GM19043 (cell line): ENCODE measurements at regions not wholly inside any gene's neighbourhood (a gene's known extent, or its start where the extent isn't known, plus 50 kb on each side); places are given as distances from the start of the nearest gene placed in this dataset.

Experiments
- ATAC-seq: cut with Tn5 transposase; IDR thresholded peaks from one replicate; pipeline ENCODE4 v1.9.1; 2021; ENCODE audit warnings: low read depth; ENCODE audit not compliant: unreplicated experiment

DNA sequence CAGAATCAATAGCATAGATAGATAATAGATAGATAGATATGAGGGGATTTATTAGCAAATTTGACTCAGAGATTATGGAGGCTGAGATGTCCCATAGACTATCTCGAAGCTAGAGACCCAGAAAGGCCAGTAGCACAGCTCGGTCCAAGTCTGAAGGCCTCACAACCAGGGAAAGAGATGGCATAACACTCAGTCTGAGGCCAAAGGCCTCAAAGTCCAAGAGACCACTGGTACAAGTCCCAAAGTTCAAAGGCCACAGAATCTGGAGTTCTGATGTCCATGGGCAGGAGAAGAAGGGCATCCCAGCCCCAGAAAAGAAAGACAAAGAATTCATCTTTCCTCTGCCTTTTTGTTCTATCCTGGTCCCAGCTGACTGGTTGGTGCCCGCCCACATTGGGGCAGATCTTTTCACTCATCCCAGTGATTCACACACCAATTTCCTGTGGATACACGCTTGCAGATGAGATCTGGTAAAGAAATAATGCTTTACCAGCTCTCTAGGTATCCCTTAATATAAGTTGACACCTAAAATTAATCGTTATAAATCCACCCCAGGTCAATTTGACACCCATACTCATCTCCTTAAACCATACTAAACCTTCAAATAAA is 127.8 kb upstream of the FBN2 start:
- ATAC-seq: no peak

- ATAC-seq: no peak
Measured at GRCh38 chr5:128667152-128667551, 129.1 kb upstream of the FBN2 start.

- no peak for ATAC-seq
Measured at GRCh38 chr5:128667751-128668150, 129.7 kb upstream of the FBN2 start.

DNA sequence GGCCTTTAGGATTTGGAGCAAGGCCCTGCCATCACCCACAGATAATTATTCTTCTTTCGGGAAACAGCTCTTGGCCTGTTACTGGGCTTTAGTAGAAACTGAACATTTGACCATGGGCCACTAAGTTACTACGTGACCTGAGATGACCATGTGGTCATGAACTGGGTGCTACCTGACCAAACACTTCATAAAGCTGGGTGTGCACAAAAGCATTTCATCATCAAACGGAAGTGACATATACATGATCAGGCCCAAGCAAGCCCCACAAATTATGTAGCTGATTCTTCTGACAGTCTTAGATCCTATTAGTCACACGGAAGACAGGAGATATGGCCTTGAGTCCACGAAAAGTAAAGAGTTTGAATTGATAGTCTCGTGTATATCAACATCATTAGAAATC is 130.9 kb upstream of the FBN2 start:
- no peak for ATAC-seq

GRCh38 chr5:128669803-128670202 is 131.8 kb upstream of the FBN2 start:
- ATAC-seq: peak; percentile 48

DNA sequence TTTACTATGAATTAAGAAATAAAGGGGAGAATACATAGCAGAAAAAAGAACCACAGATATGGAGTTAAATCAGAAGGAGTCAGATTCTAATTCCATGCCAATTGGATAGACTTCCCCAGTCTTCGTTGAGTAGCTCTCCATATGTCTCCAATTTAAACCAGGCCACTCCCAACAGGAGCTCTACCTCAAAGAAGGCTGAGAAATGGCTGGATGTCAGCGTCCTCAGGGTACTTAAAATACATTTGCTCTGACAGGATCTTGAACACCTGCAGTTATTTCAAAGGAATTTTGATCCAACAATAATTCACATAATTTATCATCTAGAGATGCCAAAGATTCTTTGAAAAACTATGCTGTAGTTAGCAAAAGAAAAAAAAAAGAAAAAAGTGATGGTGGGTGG is 133.9 kb upstream of the FBN2 start:
- no peak for ATAC-seq

DNA sequence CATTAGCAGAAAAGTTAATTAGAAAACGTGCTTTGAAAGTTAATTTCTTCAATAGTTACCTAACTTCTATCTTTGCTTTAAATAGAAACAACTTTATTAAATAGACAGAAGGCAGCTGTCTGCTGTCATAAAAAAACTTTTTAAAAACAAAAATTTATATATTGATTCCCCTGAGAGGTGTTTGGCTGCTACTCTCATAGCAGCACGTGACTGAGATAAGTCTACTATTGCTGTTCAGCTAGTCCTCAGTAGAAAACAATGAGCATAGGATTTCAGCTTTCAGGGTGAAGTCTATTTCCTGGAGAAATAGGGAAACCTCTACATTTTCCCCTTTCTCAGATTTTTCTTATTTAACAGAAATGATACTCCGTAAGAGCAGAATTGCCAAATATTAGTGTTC is 135.0 kb upstream of the FBN2 start:
- no peak for ATAC-seq

GRCh38 chr5:128673411-128673957 is 135.4 kb upstream of the FBN2 start:
- no peak for ATAC-seq

- ATAC-seq: no peak
Measured at GRCh38 chr5:128673970-128674369, 135.9 kb upstream of the FBN2 start.

DNA sequence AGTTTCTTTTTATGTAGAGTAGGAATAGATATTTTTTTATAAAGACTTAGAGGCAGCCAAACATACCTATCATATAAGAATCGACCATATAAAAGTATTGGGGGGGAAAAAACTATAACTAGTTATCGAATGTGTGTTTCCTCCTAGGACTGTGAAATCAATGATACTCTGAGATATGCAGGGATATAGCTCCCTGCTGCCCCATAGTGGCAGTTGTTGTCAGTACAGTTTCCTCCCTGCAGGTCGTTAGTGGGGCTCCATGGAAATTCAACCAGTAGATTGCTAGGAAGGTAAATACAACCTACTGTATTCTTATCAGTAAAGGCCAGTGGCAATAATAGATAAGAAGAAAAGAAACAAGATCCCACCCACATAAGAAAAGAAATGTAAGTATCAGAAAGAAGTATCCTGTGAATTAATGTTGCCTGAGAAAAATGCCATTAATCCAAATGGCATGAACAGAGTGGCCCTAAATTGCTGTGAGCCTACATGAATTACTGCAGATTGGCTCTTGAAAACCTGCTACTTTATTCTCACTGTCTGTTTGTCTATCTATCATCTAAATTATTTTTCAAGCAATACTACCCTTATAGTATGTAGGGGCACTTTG is 136.9 kb upstream of the FBN2 start:
- ATAC-seq: peak; percentile 74

- ATAC-seq: no peak
Measured at GRCh38 chr5:128681096-128681495, 143.1 kb upstream of the FBN2 start.

DNA sequence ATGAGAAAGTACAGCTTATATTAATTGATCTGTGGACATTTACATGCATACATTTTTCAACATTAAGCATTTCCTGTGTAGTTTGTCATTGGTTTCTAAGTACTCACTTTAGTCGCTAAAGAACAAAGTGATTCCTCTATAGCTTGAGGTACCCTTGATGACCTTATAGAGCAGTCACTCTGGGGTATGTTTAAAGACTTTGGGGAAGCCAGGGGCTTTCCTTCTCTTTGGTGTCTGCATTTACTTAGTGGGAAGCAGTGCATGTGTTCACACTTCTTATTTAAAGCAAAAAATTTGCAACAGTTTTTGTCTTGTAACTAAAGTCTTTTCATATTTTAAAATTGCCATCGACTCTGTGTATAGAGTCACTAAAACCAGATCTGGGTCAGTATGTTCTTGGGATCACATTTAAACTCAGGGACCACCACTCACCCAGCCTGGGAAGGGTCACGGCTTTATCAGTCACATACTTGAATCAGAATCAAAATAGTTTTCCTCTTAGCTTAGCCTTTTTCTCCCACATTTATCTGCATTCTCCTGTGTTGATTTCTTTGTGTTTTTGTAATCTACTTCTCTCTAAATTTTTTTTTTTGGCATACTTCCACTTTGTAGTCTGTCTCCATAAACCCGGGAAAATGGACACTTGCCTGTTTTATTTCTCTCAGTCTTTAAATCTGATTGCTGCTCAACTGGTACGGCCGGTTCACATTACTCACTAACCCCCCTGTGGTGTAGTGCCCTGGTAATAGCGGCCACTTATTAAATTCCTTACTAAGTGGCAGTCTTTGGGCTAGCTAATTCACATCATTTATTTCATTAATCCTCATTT is 143.9 kb upstream of the FBN2 start:
- no peak for ATAC-seq

DNA sequence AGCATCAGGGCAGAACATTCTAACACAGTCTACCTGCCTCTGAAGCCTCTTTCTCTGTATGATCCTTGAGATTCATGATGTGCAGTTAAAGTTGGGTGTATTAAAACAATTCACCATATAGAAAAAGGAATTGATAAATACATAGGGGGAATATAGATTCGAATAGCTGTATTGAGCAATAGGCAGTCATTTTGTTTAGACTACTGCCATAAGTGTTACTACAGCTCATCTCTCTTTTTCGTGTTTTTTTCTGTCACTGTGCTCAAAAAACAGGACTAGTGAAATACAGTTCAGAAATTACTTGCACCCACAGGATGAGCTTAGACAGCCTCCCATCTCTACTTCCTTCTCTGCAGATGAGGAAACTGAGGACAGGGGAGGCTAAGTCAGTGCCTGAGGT is 144.6 kb upstream of the FBN2 start:
- ATAC-seq: no peak

- ATAC-seq: no peak
Measured at GRCh38 chr5:128684961-128685360, 146.9 kb upstream of the FBN2 start.

DNA sequence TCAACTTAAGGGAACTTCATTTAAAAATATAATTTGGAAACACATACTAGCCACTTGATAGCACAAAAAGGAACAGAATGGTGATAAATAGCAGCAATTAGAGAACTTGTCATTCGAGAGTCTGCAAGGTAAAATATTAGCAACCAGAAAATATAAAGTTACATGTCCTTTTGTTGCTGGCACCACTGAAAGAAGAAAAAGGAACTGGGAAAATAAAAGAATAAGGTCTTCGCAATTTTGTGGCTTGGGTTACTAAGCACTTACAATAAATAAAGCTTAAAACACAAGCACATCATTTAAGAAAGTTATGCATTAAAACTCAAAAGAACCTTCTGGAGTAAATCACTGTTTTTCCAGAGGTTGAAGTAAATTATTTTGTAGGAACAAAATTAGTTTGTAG is 149.9 kb upstream of the FBN2 start:
- ATAC-seq: no peak

- no peak for ATAC-seq
Measured at GRCh38 chr5:128693764-128694163, 155.7 kb upstream of the FBN2 start.

DNA sequence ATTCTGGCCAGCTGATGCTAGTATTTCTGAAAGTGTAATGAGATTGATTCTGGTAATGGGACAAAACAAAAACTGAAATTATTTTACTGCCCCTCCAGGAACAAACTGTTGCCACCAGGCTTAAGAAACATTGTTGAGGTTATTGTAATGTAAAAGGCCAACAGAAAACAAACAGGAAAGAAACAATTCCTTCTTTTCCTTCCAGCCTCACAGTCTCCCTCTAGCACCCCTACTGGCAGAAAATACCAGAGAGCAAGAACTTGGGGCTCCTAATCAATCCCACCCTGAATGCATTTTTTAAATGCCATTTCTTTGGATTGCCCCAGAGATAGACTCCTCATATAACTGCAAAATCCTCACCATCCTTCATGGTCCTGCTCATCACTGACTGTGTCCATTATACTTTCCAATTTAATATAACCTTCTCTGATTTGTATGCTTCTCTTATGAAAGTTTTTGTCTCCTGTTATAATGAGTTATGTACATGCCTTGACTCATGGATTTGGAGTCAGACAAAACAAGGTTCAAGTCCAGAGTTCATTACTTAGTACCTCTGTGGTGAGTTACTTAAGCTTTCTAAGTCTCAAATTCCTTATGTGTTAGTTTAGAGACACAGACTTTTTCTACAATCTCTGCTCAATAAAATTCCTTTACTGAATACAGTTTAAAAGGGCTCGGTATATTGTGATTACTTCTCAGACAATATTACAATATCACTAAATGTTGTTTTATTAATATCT is 157.9 kb upstream of the FBN2 start:
- no peak for ATAC-seq

DNA sequence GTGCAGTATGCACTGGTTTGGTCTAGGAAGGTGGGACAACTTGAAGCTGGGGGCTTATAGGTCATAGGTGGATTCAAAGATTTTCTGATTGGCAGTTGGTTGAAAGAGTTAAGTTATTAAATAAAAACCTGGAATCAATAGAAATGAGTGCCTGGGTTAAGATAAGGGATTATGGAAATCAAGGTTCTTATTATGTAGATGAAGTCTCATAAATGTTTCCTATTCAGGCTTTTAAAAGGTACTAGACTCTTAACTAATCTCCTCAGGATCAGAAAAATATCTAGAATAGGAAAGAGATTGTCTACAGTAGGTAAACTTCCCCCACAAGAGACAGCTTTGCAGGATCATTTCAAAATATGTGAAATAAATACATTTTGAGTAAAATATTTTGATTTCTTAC is 163.3 kb upstream of the FBN2 start:
- ATAC-seq: no peak

DNA sequence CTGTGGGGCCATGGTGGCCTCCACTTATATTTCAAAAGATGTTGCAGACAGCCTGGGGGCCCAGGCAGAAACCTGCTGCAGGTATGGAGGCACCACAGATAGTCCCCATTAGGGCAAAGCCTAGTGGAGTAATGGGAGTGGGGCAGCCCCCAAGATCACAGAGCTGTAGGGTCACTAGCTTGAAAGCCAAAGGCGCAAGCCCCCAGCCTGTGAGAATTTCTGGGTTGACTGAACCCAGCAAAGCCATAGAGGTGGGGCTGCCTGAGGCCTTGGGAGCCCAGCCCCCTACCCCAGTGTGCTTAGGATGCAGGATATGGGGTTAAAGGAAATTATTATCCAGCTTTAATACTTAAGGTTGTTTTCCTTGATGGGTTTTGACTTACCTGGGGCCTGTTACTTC is 165.3 kb upstream of the FBN2 start:
- ATAC-seq: no peak

GRCh38 chr5:128706269-128706668 is 168.2 kb upstream of the FBN2 start:
- no peak for ATAC-seq

- no peak for ATAC-seq
Measured at GRCh38 chr5:128708841-128709240, 170.8 kb upstream of the FBN2 start.
